Uterus (tissue), 2 donors: ENCODE measurements at regions not wholly inside any gene's neighbourhood (a gene's known extent, or its start where the extent isn't known, plus 50 kb on each side); places are given as distances from the start of the nearest gene placed in this dataset.

Experiments used
- CTCF ChIP-seq, 4 experiments: fragments of 200-600 bp in 2 of 4; fragments of 450-650 bp in 2 of 4; sonication (generic) in 2 of 4; IDR thresholded peaks; one replicate each; pipeline ENCODE4 v1.5.1; 2016 to 2019; ENCODE audit warnings: antibody characterized with exemption in 4 of 4, mild to moderate bottlenecking in 2 of 4, moderate library complexity in 1 of 4
- POLR2A ChIP-seq, 2 donors: fragments of 450-650 bp; IDR thresholded peaks; one replicate each; pipeline ENCODE4 v1.6.1; 2016; ENCODE audit warnings: antibody characterized with exemption in 2 of 2, mild to moderate bottlenecking in 1 of 2, moderate library complexity in 1 of 2

GRCh38 chr4:141410839-141411238 is 190.1 kb downstream of the ZNF330 start:
- TF ChIP-seq CTCF (IDR thresholded peaks at IDR 0.05) (no peak), POLR2A (IDR thresholded peaks at IDR 0.05) (no peak)
